Hippocampal formation (tissue), 2 donors: ENCODE measurements at regions not wholly inside any gene's neighbourhood (a gene's known extent, or its start where the extent isn't known, plus 50 kb on each side); places are given as distances from the start of the nearest gene placed in this dataset.
A peak's percentile ranks its signal among the peaks of the same experiment; 100 is the strongest.
"Not testable (repeated sequence)": the region's sequence is repeated elsewhere in the genome, so short reads cannot be mapped to it uniquely, and the experiment has no call there.

ENCODE experiments used
- DNase-seq, 2 donors: peaks; one replicate each; lab custom pipeline; 2025; lab: John Stamatoyannopoulos, UW

DNA sequence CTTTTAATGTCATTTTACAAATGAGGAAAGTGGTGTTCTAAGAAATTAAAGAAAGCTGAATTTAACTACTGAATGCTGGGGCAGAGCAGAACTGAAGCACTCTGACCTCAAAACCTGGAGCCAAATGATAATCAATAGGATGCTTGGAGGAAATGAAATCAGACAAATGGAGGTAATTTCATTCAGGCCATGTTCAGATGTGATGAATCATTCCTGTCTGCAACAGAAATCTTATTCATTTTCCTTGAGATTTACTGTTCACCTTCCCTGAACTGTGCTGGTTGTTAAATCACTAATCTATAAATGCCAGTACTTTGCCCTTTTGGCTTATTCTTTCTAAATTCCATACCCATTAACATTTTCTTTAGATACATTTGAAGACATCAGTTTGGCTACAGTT lies 85.6 kb upstream of the SNX7 start:
- DNase-seq, result no peak

GRCh38 chr1:98565951-98566350 lies 95.6 kb upstream of the SNX7 start:
- no peak for DNase-seq

GRCh38 chr1:98559291-98559690 lies 102.2 kb upstream of the SNX7 start:
- no peak for DNase-seq

- peak; percentile 7 to 63 for DNase-seq
Measured at GRCh38 chr1:98557895-98558294, 103.6 kb upstream of the SNX7 start.

GRCh38 chr1:98556521-98557158 lies 104.9 kb upstream of the SNX7 start:
- no peak for DNase-seq

- no peak for DNase-seq
Measured at GRCh38 chr1:98555814-98556213, 105.7 kb upstream of the SNX7 start.

GRCh38 chr1:98552576-98553074 lies 108.9 kb upstream of the SNX7 start:
- DNase-seq, result not testable (repeated sequence)

GRCh38 chr1:98550076-98550475 lies 111.4 kb upstream of the SNX7 start:
- no peak for DNase-seq

GRCh38 chr1:98546319-98546718 lies 115.2 kb upstream of the SNX7 start:
- no peak for DNase-seq

GRCh38 chr1:98538106-98538505 lies 123.4 kb upstream of the SNX7 start:
- no peak for DNase-seq

DNA sequence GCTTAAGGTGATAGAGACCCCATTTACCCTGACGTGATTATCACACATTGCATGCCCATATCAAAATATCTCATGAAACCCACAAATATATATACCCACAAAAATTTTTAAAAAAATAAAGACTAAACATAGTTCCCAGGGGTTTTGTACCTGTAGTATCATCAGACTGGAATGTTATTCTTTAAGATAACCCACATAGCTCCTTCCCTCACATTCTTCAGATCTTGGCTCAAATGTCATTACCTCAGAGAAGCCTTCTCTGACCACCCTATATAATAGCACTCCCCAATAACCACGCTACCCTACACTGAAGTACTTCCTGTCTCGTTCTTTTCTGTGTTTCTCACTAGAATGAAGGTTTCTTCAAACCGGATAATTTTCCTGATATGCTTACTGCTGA lies 138.3 kb upstream of the SNX7 start:
- no peak for DNase-seq

DNA sequence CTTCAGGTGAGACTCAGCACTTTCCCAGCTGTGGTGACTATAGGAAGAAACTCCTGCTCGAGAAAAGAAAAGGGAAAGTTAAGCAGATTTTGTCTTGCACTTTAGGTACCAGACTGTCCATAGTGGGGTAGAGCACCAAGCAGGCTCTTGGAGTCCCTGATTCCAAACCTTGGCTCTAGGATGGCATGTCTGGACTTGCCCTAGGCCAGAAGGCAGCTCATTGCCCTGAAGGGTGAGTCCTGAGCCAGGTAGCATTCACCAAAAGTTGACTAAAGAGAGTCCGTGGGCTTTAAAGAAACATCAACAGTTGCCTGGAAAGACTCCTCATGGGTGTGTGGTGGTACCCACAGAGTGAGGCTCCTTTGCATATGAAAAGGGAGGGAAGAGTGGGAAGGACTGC lies 145.2 kb upstream of the SNX7 start:
- DNase-seq, result no peak

GRCh38 chr1:98515744-98516143 lies 145.8 kb upstream of the SNX7 start:
- no peak for DNase-seq

- not testable (repeated sequence) for DNase-seq
Measured at GRCh38 chr1:98512216-98512615, 149.3 kb upstream of the SNX7 start.

DNA sequence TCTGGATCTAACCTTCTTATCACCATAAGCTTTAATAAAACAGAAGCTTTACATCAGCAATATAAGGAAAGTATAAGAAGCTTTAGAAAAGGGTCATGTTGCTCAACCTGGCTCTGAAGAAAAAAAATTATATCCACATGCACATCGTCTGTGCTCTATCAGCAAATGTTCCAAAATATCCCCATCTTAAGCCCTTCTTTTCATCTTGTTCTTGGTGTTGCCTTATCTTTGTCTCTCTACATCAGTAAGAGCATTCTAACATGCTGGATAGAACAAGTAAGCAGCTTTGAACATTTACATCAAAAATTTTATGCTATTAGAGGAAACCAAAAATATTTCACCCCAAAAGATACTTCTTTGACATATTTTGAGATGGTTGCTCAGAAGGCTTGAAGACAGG lies 157.8 kb upstream of the SNX7 start:
- no peak for DNase-seq

GRCh38 chr1:98502937-98503336 lies 158.6 kb upstream of the SNX7 start:
- DNase-seq, result no peak

DNA sequence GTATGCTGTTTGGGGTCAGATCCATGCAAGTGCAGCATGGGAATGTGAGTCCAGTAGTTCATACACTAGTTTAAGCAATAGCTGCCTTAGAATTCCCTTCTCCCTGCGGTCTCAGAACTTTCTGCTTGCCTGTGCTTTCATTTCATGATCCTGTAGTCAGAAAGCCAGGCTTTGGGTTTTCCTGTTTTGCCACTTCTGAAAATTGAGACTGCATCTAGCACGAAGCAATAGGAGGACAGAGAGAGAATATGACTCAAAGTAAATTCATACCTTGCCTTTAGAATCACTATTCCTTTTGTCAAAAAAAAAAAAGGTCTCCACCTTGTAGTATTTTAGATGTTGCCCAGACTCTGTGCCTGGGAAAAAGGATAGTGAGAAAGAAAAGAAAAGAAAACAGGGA lies 161.2 kb upstream of the SNX7 start:
- DNase-seq, result no peak

DNA sequence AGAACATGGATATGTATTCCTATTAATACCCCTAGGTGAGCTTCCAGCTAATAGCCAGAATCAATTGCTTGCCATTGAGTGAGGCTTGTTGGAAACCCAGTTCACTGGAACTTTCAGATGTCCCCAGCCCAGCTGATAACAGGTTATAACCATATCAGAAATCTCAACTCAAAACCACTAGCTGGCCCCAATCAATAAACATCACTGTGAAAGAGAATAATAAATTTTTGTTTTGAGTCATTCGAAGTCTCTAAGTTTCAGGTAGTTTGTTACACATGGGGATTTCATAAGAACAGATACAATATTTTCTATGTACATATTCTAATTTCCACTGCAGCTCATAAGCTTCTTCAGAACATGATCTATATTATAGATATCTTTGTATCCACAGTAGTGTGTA lies 162.9 kb upstream of the SNX7 start:
- DNase-seq, result no peak

- DNase-seq, result no peak
Measured at GRCh38 chr1:98497497-98497896, 164.0 kb upstream of the SNX7 start.

- DNase-seq, result no peak
Measured at GRCh38 chr1:98496256-98496995, 165.1 kb upstream of the SNX7 start.

DNA sequence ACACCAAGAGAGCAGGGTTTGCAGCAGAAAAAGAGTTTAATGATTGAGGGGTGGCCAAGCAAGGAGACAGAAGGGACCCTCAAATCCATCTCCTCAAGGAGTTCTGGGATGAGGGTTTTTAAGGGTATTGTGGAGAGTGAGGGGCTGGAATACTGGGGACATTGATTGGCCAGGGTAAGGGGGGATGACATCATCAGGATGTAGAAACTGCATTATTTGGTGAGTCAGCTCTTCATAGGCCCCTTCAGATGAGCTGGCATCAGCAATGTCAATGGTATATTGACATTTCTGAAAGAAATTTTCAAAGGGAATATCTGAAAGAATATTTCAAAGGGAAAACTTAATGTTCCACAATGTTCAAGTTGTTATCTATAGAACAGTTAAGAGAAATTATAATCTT lies 168.1 kb upstream of the SNX7 start:
- DNase-seq, result no peak

DNA sequence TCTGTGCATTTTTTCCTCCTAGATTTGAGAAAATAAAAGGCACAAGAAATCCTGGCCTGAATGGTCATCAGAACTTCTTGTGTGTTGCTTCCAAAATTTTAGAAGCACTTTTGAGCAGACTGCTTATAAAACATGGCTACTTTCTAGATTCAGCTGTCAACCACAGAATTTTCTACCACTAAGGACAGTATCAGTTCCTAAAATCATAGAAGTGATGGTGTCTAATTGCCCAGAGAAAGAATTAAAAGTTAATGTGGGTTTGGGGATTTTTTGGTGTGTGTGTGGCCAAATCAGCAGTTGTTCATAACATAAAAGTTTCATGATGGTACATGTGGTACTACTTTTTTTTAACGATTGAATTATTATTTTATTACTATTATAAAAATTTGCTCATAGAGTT lies 171.4 kb upstream of the SNX7 start:
- DNase-seq, result no peak

DNA sequence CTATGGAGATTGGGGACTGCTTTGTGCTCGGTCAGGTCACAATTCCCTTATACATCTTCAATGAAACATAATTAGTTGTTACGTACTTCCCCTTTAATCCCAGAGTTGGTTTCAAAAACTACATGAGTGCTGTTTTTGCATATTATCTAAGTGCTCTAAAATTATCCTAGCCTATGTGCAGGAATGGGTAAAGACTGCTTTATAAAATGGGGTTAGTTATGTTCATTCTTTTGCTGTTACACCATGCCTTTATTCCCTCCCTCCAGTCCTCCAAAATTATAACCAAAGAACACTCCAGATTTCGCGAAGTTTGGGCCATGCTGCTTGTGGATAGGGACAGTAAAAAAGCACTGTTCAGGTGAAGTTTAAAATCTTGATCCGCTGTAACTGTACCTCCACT lies 173.9 kb upstream of the SNX7 start:
- no peak for DNase-seq

DNA sequence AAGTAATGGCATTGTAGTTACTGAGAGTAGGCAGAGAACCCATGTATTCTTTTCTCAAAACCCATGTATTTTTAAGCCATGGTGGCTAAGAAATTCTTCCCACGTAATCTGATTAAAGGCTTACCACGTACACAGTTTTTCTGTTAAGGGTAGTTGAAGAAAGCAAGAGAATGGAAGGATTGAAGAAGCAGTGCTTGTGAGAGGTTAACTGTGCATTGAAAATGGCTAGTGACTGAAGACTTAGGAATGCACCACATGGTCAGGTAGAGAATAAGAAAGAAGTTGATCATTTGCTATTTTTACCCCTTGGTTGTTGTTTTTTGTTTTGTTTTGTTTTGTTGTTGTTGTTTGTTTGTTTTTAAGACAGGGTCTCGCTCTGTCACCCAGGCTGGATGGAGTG lies 178.9 kb upstream of the SNX7 start:
- DNase-seq, result no peak
